Erythroblast (primary cell): ENCODE measurements at regions not wholly inside any gene's neighbourhood (a gene's known extent, or its start where the extent isn't known, plus 50 kb on each side); places are given as distances from the start of the nearest gene placed in this dataset.

Source experiments
- GATA1 ChIP-seq: IDR thresholded peaks from 2 replicates; pipeline ENCODE4 v1.6.1; 2011; ENCODE audit warnings: low read depth, mild to moderate bottlenecking, control low read depth, low read length, moderate library complexity
- POLR2A ChIP-seq: IDR thresholded peaks from 2 replicates; pipeline ENCODE4 v1.6.1; 2011; ENCODE audit warnings: mild to moderate bottlenecking, low read length

- no peak for TF ChIP-seq POLR2A
- TF ChIP-seq GATA1, result no peak
These were observed 715.2 kb downstream of the RNF144A start for GRCh38 chr2:7632420-7632819.
